ENCODE measurements at regions not wholly inside any gene's neighbourhood (a gene's known extent, or its start where the extent isn't known, plus 50 kb on each side); places are given as distances from the start of the nearest gene placed in this dataset.

- Histone ChIP-seq H3K79me2 (ENCODE audit: insufficient read depth, low read depth, low read length) (no peaks in the 10 kb centered on the region), H3K9me3 (ENCODE audit: low read length) (no peaks in the 10 kb centered on the region), H3K27ac (ENCODE audit: low read depth, low read length, poor library complexity, severe bottlenecking) (peak overlapping the region; percentile 70), H3K4me3 (ENCODE audit: low read depth, low read length, poor library complexity, severe bottlenecking) (no peak overlapping the region), H4K20me1 (ENCODE audit: insufficient read depth, low read length) (no peaks in the 10 kb centered on the region), H3K9me2 (ENCODE audit: insufficient read depth, low read length) (no peaks in the 10 kb centered on the region), H3K36me3 (ENCODE audit: insufficient read depth, low read length) (no peaks in the 10 kb centered on the region), H2AFZ (ENCODE audit: low read length) (peak overlapping the region; percentile 29; the same call in 1 of the 2 replicates), H3K4me2 (ENCODE audit: low read length) (peak overlapping the region; percentile 41), H3K4me1 (ENCODE audit: insufficient read depth, low read length, poor library complexity, severe bottlenecking) (peaks cover 69% of the 10 kb centered on the region)
- intact Hi-C loops (cut with micrococcal nuclease; ENCODE audit: unreplicated experiment) = loop anchor here (10.0 kb wide), 1 partner anchor 197 kb away; the partner anchor contains the start of gene DIO3
- no TSS peak for BruUV-seq (replicated peaks)
- POLR2A ChIA-PET = interaction anchor here (0.8 to 1.3 kb wide), 6 partner anchors 8 to 101 kb away, joined by 3 to 4 read pairs (median 3); no protein-coding TSS in a partner anchor
- no peak for TF ChIP-seq CTCF (conservative IDR thresholded peaks at IDR 0.05; ENCODE audit: low read length)
- no peak for TF ChIP-seq EZH2phosphoT487 (IDR thresholded peaks at IDR 0.05; ENCODE audit: borderline replicate concordance, low read depth, low read length)
- CTCF ChIA-PET (ENCODE audit: unreplicated experiment) = interaction anchor here (0.6 kb wide), 1 partner anchor 206 kb away, joined by 4 read pairs; no protein-coding TSS in a partner anchor
- no peak for DNase-seq (ENCODE audit: low spot score)
Measured at GRCh38 chr14:101367421-101368261, 193.7 kb upstream of the DIO3 start.

- H3K79me2 ChIP-seq (ENCODE audit: insufficient read depth, low read depth, low read length) = no peaks in the 10 kb centered on the region
- H3K4me3 ChIP-seq (ENCODE audit: low read depth, low read length, poor library complexity, severe bottlenecking) = no peak overlapping the region
- CTCF ChIA-PET (ENCODE audit: unreplicated experiment) = no interaction called here
- H3K4me1 ChIP-seq (ENCODE audit: insufficient read depth, low read length, poor library complexity, severe bottlenecking) = peaks cover 59% of the 10 kb centered on the region
- intact Hi-C loops (cut with micrococcal nuclease; ENCODE audit: unreplicated experiment) = loop anchor here (10.0 kb wide), 1 partner anchor 196 kb away; the partner anchor contains the start of gene DIO3
- TF ChIP-seq CTCF (conservative IDR thresholded peaks at IDR 0.05; ENCODE audit: low read length) (no peak), EZH2phosphoT487 (IDR thresholded peaks at IDR 0.05; ENCODE audit: borderline replicate concordance, low read depth, low read length) (no peak)
- H3K4me2 ChIP-seq (ENCODE audit: low read length) = no peak overlapping the region
- no peak for DNase-seq (ENCODE audit: low spot score)
- H3K9me3 ChIP-seq (ENCODE audit: low read length) = no peaks in the 10 kb centered on the region
- POLR2A ChIA-PET = interaction anchor here (0.5 to 1.3 kb wide), 4 partner anchors 8 to 75 kb away, joined by 3 read pairs; no protein-coding TSS in a partner anchor
- H2AFZ ChIP-seq (ENCODE audit: low read length) = no peak overlapping the region
- no peak overlapping the region for H3K27ac ChIP-seq (ENCODE audit: low read depth, low read length, poor library complexity, severe bottlenecking)
- no TSS peak for BruUV-seq (replicated peaks)
- no peaks in the 10 kb centered on the region for H3K36me3 ChIP-seq (ENCODE audit: insufficient read depth, low read length)
- H3K9me2 ChIP-seq (ENCODE audit: insufficient read depth, low read length) = no peaks in the 10 kb centered on the region
- H4K20me1 ChIP-seq (ENCODE audit: insufficient read depth, low read length) = no peaks in the 10 kb centered on the region
Measured at GRCh38 chr14:101368629-101369028, 192.7 kb upstream of the DIO3 start.

Data from OCI-LY7 (cell line).